ENCODE measurements at regions not wholly inside any gene's neighbourhood (a gene's known extent, or its start where the extent isn't known, plus 50 kb on each side); places are given as distances from the start of the nearest gene placed in this dataset.

- no peak for TF ChIP-seq CTCF (IDR thresholded peaks at IDR 0.05; ENCODE audit: insufficient read depth, low read length, severe bottlenecking)
- H3K4me3 ChIP-seq (ENCODE audit: low read depth, low read length), result no peak overlapping the region
- DNase-seq (ENCODE audit: low read depth) (no peak), FAIRE-seq (no peak)
- H3K36me3 ChIP-seq (ENCODE audit: control insufficient read depth, insufficient read depth, low read length), result no peaks in the 10 kb centered on the region
- no peaks in the 10 kb centered on the region for H3K27me3 ChIP-seq (ENCODE audit: control insufficient read depth, insufficient read depth, low read length)
Observed at GRCh38 chr4:38223306-38223705, 263.1 kb downstream of the PTTG2 start.

GRCh38 chr4:38223782-38224236 is 263.6 kb downstream of the PTTG2 start:
- Histone ChIP-seq H3K27me3 (ENCODE audit: control insufficient read depth, insufficient read depth, low read length) (no peaks in the 10 kb centered on the region), H3K36me3 (ENCODE audit: control insufficient read depth, insufficient read depth, low read length) (no peaks in the 10 kb centered on the region), H3K4me3 (ENCODE audit: low read depth, low read length) (no peak overlapping the region)
- DNase-seq (ENCODE audit: low read depth), result no peak
- TF ChIP-seq CTCF (IDR thresholded peaks at IDR 0.05; ENCODE audit: insufficient read depth, low read length, severe bottlenecking), result no peak
- no peak for FAIRE-seq

- no peak overlapping the region for H3K4me3 ChIP-seq (ENCODE audit: low read depth, low read length)
- DNase-seq (ENCODE audit: low read depth), result no peak
- no peak for TF ChIP-seq CTCF (IDR thresholded peaks at IDR 0.05; ENCODE audit: insufficient read depth, low read length, severe bottlenecking)
- FAIRE-seq, result no peak
- no peaks in the 10 kb centered on the region for H3K36me3 ChIP-seq (ENCODE audit: control insufficient read depth, insufficient read depth, low read length)
- H3K27me3 ChIP-seq (ENCODE audit: control insufficient read depth, insufficient read depth, low read length), result no peaks in the 10 kb centered on the region
Observed at GRCh38 chr4:38224850-38225249, 264.7 kb downstream of the PTTG2 start.

GRCh38 chr4:38226170-38226569 is 266.0 kb downstream of the PTTG2 start:
- no peaks in the 10 kb centered on the region for H3K36me3 ChIP-seq (ENCODE audit: control insufficient read depth, insufficient read depth, low read length)
- TF ChIP-seq CTCF (IDR thresholded peaks at IDR 0.05; ENCODE audit: insufficient read depth, low read length, severe bottlenecking), result no peak
- DNase-seq (ENCODE audit: low read depth), result no peak
- H3K4me3 ChIP-seq (ENCODE audit: low read depth, low read length), result no peak overlapping the region
- FAIRE-seq, result no peak
- no peaks in the 10 kb centered on the region for H3K27me3 ChIP-seq (ENCODE audit: control insufficient read depth, insufficient read depth, low read length)

- Histone ChIP-seq H3K4me3 (ENCODE audit: low read depth, low read length) (no peak overlapping the region), H3K36me3 (ENCODE audit: control insufficient read depth, insufficient read depth, low read length) (no peaks in the 10 kb centered on the region), H3K27me3 (ENCODE audit: control insufficient read depth, insufficient read depth, low read length) (no peaks in the 10 kb centered on the region)
- peak; percentile 17 for TF ChIP-seq CTCF (IDR thresholded peaks at IDR 0.05; ENCODE audit: insufficient read depth, low read length, severe bottlenecking)
- peak; percentile 88 for FAIRE-seq
- peak; percentile 82 for DNase-seq (ENCODE audit: low read depth)
Observed at GRCh38 chr4:38230121-38230801, 270.1 kb downstream of the PTTG2 start.
